Mesothelial cell of epicardium (in vitro differentiated cells): ENCODE measurements at regions not wholly inside any gene's neighbourhood (a gene's known extent, or its start where the extent isn't known, plus 50 kb on each side); places are given as distances from the start of the nearest gene placed in this dataset.

Source experiments
- DNase-seq, 2 experiments: peaks; one replicate each; pipeline ENCODE4 v3.0.0; 2021; ENCODE audit warnings: low spot score in 2 of 2; ENCODE audit not compliant: unreplicated experiment in 2 of 2
- H3K27ac Mint-ChIP-seq: 2 replicates; pipeline ENCODE4 v1.8.0; 2021; ENCODE audit warnings: mixed read lengths
- H3K27me3 Mint-ChIP-seq: 2 replicates; pipeline ENCODE4 v1.8.0; 2021; ENCODE audit warnings: low read depth, mixed read lengths
- H3K36me3 Mint-ChIP-seq: 2 replicates; pipeline ENCODE4 v1.8.0; 2021; ENCODE audit warnings: mixed read lengths
- H3K4me1 Mint-ChIP-seq: 2 replicates; pipeline ENCODE4 v1.8.0; 2021; ENCODE audit warnings: mixed read lengths
- H3K4me3 Mint-ChIP-seq: 2 replicates; pipeline ENCODE4 v1.8.0; 2021; ENCODE audit warnings: mild to moderate bottlenecking, moderate library complexity, mixed read lengths
- H3K9me3 Mint-ChIP-seq: 2 replicates; pipeline ENCODE4 v1.8.0; 2021; ENCODE audit warnings: mixed read lengths
- CTCF ChIP-seq: fragments of 200-600 bp; sonication (generic); IDR thresholded peaks from one replicate; pipeline ENCODE4 v1.5.0; 2021; ENCODE audit warnings: antibody characterized with exemption; ENCODE audit not compliant: unreplicated experiment

DNA sequence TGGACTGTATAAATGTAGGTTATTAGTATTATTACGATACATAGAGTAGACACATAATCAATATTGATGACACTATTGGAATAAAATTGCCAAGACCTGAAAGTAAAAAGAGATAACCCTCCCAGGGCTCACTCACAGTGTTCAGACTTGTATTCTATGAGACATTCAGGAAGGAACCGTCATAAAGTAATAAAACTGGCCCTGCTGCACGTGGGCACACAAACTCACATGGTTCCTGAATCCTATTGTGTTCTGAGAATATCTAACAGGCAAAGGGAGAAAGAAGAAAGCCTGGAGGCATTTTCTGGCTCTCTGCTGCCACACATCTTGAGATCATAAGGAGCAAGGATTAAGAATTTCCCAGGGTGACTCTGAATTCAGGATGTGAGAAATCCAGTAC, 575.9 kb downstream of the HS3ST4 start:
- Mint-ChIP-seq H3K36me3 (no peaks in the 10 kb centered on the region), H3K4me1 (no peaks in the 10 kb centered on the region), H3K27me3 (no peaks in the 10 kb centered on the region), H3K9me3 (peaks cover 11% of the 10 kb centered on the region), H3K4me3 (no peak overlapping the region), H3K27ac (no peak overlapping the region)
- no peak for DNase-seq
- TF ChIP-seq CTCF, result no peak

DNA sequence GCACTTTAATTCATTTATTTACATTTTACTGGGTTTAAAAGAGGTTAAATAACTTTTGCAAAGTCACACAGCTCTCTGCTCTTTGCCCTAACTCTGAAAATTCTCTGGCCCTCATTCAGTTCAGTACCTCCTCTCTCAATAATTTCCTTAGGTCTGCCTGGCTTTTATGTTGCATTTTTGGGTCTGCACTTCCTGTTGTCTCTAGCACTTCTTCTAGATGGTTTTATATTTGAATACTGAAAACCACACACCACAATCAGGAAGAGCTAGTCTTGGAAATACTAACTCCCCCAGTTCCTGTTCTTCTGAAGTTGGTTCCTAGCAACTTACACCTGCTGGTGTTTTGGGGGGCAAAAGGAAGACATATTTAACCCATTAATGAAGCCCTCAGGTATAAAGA, 577.9 kb downstream of the HS3ST4 start:
- no peaks in the 10 kb centered on the region for H3K4me1 Mint-ChIP-seq
- no peak for DNase-seq
- peaks cover 4% of the 10 kb centered on the region for H3K9me3 Mint-ChIP-seq
- no peak overlapping the region for H3K27ac Mint-ChIP-seq
- no peak for TF ChIP-seq CTCF
- no peaks in the 10 kb centered on the region for H3K36me3 Mint-ChIP-seq
- H3K4me3 Mint-ChIP-seq, result no peak overlapping the region
- H3K27me3 Mint-ChIP-seq, result no peaks in the 10 kb centered on the region

GRCh38 chr16:26273607-26274006, 581.8 kb downstream of the HS3ST4 start:
- no peaks in the 10 kb centered on the region for H3K36me3 Mint-ChIP-seq
- peaks cover 16% of the 10 kb centered on the region for H3K9me3 Mint-ChIP-seq
- no peak overlapping the region for H3K4me3 Mint-ChIP-seq
- H3K27ac Mint-ChIP-seq, result no peak overlapping the region
- H3K27me3 Mint-ChIP-seq, result no peaks in the 10 kb centered on the region
- TF ChIP-seq CTCF, result no peak
- peaks cover 2% of the 10 kb centered on the region for H3K4me1 Mint-ChIP-seq
- DNase-seq, result no peak

- no peaks in the 10 kb centered on the region for H3K36me3 Mint-ChIP-seq
- TF ChIP-seq CTCF, result no peak
- H3K9me3 Mint-ChIP-seq, result peaks cover 20% of the 10 kb centered on the region
- peaks cover 2% of the 10 kb centered on the region for H3K4me1 Mint-ChIP-seq
- no peak for DNase-seq
- H3K27me3 Mint-ChIP-seq, result no peaks in the 10 kb centered on the region
- H3K27ac Mint-ChIP-seq, result no peak overlapping the region
- no peak overlapping the region for H3K4me3 Mint-ChIP-seq
These were observed 583.3 kb downstream of the HS3ST4 start for GRCh38 chr16:26275021-26275590.

DNA sequence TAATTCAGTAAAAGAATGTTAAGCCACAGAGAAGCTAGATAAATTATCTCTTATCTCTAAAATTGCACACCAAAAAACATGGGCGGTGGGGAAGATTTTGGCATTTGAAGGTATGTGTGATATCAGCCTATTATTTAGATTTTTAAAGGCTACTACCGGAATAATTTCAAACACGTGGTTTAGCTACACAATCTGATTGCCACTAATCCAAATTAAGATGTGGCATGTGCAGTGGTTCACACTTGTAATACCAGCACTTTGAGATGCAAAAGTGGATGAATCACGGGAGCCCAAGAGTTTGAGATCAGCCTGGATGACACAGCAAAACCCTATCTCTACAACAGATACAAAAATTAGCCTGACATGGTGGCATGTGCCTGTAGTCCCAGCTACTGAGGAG, 584.5 kb downstream of the HS3ST4 start:
- peaks cover 23% of the 10 kb centered on the region for H3K9me3 Mint-ChIP-seq
- H3K4me1 Mint-ChIP-seq, result peaks cover 2% of the 10 kb centered on the region
- no peaks in the 10 kb centered on the region for H3K27me3 Mint-ChIP-seq
- DNase-seq, result no peak
- TF ChIP-seq CTCF, result no peak
- no peak overlapping the region for H3K27ac Mint-ChIP-seq
- no peaks in the 10 kb centered on the region for H3K36me3 Mint-ChIP-seq
- H3K4me3 Mint-ChIP-seq, result no peak overlapping the region
